GM12878 (cell line): ENCODE measurements at regions not wholly inside any gene's neighbourhood (a gene's known extent, or its start where the extent isn't known, plus 50 kb on each side); places are given as distances from the start of the nearest gene placed in this dataset.

Experiments used
- BMI1 ChIP-seq: fragments of 450-650 bp; IDR thresholded peaks from 2 replicates; pipeline ENCODE4 v1.6.1; 2016; ENCODE audit warnings: mild to moderate bottlenecking, moderate library complexity, borderline replicate concordance
- BRCA1 ChIP-seq: IDR thresholded peaks from 2 replicates; pipeline ENCODE4 v1.6.1; 2011; ENCODE audit warnings: low read depth, low read length, improper control_type of control experiment
- CEBPZ ChIP-seq: fragments of 150-350 bp; IDR thresholded peaks from 2 replicates; pipeline ENCODE4 v1.6.1; 2016; ENCODE audit warnings: low read depth, low read length
- CUX1 ChIP-seq: IDR thresholded peaks from 2 replicates; pipeline ENCODE4 v1.6.1; 2012; ENCODE audit warnings: improper control_type of control experiment, low read depth, low read length; ENCODE audit not compliant: insufficient replicate concordance
- EP300 ChIP-seq, 2 experiments: fragments of 150-350 bp in 1 of 2; IDR thresholded peaks; 2 replicates each; pipeline ENCODE4 v1.6.1; 2011 to 2012; ENCODE audit warnings: low read depth in 2 of 2, low read length in 2 of 2, borderline replicate concordance in 1 of 2, improper control_type of control experiment in 1 of 2, inconsistent platforms in 1 of 2; ENCODE audit not compliant: control insufficient read depth in 1 of 2
- ESRRA ChIP-seq: IDR thresholded peaks from 2 replicates; pipeline ENCODE4 v1.6.1; 2012; ENCODE audit warnings: mild to moderate bottlenecking, low read length, improper control_type of control experiment
- FOXK2 ChIP-seq: fragments of 450-650 bp; IDR thresholded peaks from 2 replicates; pipeline ENCODE4 v1.6.1; 2017; ENCODE audit warnings: mild to moderate bottlenecking, moderate library complexity
- NFXL1 ChIP-seq: fragments of 450-650 bp; IDR thresholded peaks from 2 replicates; pipeline ENCODE4 v1.6.1; 2017; ENCODE audit warnings: antibody characterized with exemption, mild to moderate bottlenecking, borderline replicate concordance
- PAX5 ChIP-seq: IDR thresholded peaks from 2 replicates; pipeline ENCODE4 v1.6.1; 2011; ENCODE audit warnings: low read depth, low read length, borderline replicate concordance
- RCOR1 ChIP-seq: conservative IDR thresholded peaks from 2 replicates; pipeline ENCODE4 v1.6.1; 2012; ENCODE audit warnings: low read depth, low read length, improper control_type of control experiment
- SIN3A ChIP-seq: IDR thresholded peaks from 2 replicates; pipeline ENCODE4 v1.6.1; 2012; ENCODE audit warnings: low read depth, low read length, improper control_type of control experiment
- SREBF1 ChIP-seq: IDR thresholded peaks from 2 replicates; pipeline ENCODE4 v1.6.1; 2012; ENCODE audit warnings: mild to moderate bottlenecking, low read length
- TARDBP ChIP-seq: IDR thresholded peaks from 2 replicates; pipeline ENCODE4 v1.6.1; 2016; ENCODE audit warnings: borderline replicate concordance
- ZBTB4 ChIP-seq: fragments of 450-650 bp; formaldehyde crosslinking; IDR thresholded peaks from 2 replicates; pipeline ENCODE4 v1.4.0; 2022; ENCODE audit warnings: mild to moderate bottlenecking, moderate library complexity
- ZNF592 ChIP-seq: fragments of 450-650 bp; IDR thresholded peaks from 2 replicates; pipeline ENCODE4 v1.6.1; 2017; ENCODE audit warnings: mild to moderate bottlenecking, moderate library complexity

- TF ChIP-seq ZBTB4 (CRISPR knock-in tag) (no peak), BRCA1 (no peak), SIN3A (no peak), FOXK2 (no peak), TARDBP (no peak), EP300 (IDR thresholded peaks at IDR 0.05; ENCODE audit: borderline replicate concordance in 1 of 2, control insufficient read depth in 1 of 2, low read depth in 2 of 2, low read length in 2 of 2) (peak; percentile 82 to 85), NFXL1 (no peak), BMI1 (peak; percentile 38; the same call in 1 of the 2 replicates), RCOR1 (no peak), ESRRA (no peak), SREBF1 (no peak), CEBPZ (no peak), ZNF592 (no peak), PAX5 (no peak), CUX1 (no peak)
These were observed 80.6 kb upstream of the KLF6 start (continued) for GRCh38 chr10:3865565-3865964.
